ENCODE measurements at regions not wholly inside any gene's neighbourhood (a gene's known extent, or its start where the extent isn't known, plus 50 kb on each side); places are given as distances from the start of the nearest gene placed in this dataset.

DNA sequence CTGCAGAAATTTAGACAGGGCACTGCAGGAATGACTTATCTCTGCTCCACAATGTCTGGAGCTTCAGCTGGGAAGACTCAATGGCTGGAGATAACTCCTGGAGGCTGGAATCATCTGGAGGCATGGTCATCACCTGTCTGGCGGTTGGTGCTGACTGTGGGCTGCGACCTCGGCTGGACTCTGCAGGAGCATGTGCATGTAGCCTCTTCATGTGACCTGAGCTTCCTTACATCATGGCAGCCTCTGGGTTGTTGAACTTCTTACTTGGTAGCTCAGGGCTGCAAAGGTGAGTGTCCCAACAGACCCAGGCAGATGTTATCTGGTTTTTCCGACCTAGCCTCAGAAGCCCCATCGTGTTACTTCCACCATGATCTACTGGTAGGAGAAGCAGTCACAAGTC lies 188.2 kb upstream of the RPL38 start:
- DNase-seq (ENCODE audit: low read depth in 1 of 2, low spot score in 2 of 2): no peak
- no peak overlapping the region for H3K4me2 ChIP-seq (ENCODE audit: insufficient read depth in 1 of 2, low read depth in 2 of 2, low read length in 2 of 2)
- H4K8ac ChIP-seq (ENCODE audit: extremely low read depth, insufficient read depth, low read length): no peak overlapping the region
- H3K4me3 ChIP-seq (ENCODE audit: extremely low read depth in 1 of 4, insufficient read depth in 2 of 4, low read depth in 3 of 4, low read length in 4 of 4): no peak overlapping the region
- no peak overlapping the region for H2BK5ac ChIP-seq (ENCODE audit: low read depth, low read length)
- no peaks in the 10 kb centered on the region for H3K9me3 ChIP-seq (ENCODE audit: insufficient read depth in 2 of 2, low read depth in 1 of 2, low read length in 1 of 2)
- 0 out of 7 replicates have a peak, but pooled peaks cover 0 to 2% (median 0%) of the 10 kb centered on the region in 4 experiments for H3K27me3 ChIP-seq (replicated peaks in 1 of 4; ENCODE audit: control insufficient read depth in 3 of 4, extremely low read depth in 1 of 4, insufficient read depth in 3 of 4, low read length in 3 of 4)
- WGBS, 2 experiments (ENCODE audit: extremely low coverage in 1 of 2, insufficient coverage in 1 of 2, insufficient read length in 1 of 2, insufficient replicate concordance in 2 of 2, low coverage in 1 of 2, low lambda C conversion rate in 2 of 2, missing lambda C conversion rate in 1 of 2): 79% methylated on average over 5 of the region's 5 CpGs; no CpG with 5 or more reads in 1 of the 2 experiments
- H2BK15ac ChIP-seq (ENCODE audit: low read length): no peak overlapping the region
- no peaks in the 10 kb centered on the region for H3K36me3 ChIP-seq (ENCODE audit: control insufficient read depth in 2 of 4, insufficient read depth in 4 of 4, low read length in 3 of 4)
- H3K18ac ChIP-seq (ENCODE audit: extremely low read depth, low read length): no peak overlapping the region
- ChIA-PET POLR2A (ENCODE audit: partially characterized antibody) (no interaction called here), CTCF (ENCODE audit: partially characterized antibody) (interaction anchor here (0.6 to 11.3 kb wide), 7 partner anchors 10 to 162 kb away, joined by 3 to 110 read pairs (median 4); no protein-coding TSS in a partner anchor)
- H3K79me1 ChIP-seq (ENCODE audit: low read depth, low read length): no peaks in the 10 kb centered on the region; the same call in 1 of the 2 replicates
- H3K27ac ChIP-seq (ENCODE audit: low read depth, low read length): no peak overlapping the region
- H3K4me1 ChIP-seq (replicated peaks in 1 of 4; ENCODE audit: control insufficient read depth in 3 of 4, insufficient read depth in 4 of 4, low read length in 3 of 4): peaks cover 0 to 4% (median 2%) of the 10 kb centered on the region in 4 experiments; a peak in 4 of 7 replicates
- TF ChIP-seq POU5F1 (IDR thresholded peaks at IDR 0.05; ENCODE audit: low read depth, low read length) (no peak), POLR2AphosphoS5 (IDR thresholded peaks at IDR 0.05; ENCODE audit: low read depth, low read length) (no peak), TBP (IDR thresholded peaks at IDR 0.05; ENCODE audit: low read depth, low read length) (no peak), CTBP2 (IDR thresholded peaks at IDR 0.05; ENCODE audit: borderline replicate concordance, insufficient read depth, insufficient read length, low read length) (no peak), GABPA (IDR thresholded peaks at IDR 0.05; ENCODE audit: borderline replicate concordance, insufficient read depth, low read length) (no peak), TEAD4 (IDR thresholded peaks at IDR 0.05; ENCODE audit: low read depth, low read length) (no peak), CHD1 (IDR thresholded peaks at IDR 0.05; ENCODE audit: low read depth, low read length) (no peak)
- TF ChIP-seq, protein P1, sequence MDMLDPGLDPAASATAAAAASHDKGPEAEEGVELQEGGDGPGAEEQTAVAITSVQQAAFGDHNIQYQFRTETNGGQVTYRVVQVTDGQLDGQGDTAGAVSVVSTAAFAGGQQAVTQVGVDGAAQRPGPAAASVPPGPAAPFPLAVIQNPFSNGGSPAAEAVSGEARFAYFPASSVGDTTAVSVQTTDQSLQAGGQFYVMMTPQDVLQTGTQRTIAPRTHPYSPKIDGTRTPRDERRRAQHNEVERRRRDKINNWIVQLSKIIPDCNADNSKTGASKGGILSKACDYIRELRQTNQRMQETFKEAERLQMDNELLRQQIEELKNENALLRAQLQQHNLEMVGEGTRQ (IDR thresholded peaks at IDR 0.05; ENCODE audit: low read length): no peak
- H2BK20ac ChIP-seq (ENCODE audit: low read length): no peak overlapping the region
- no peak overlapping the region for H2BK120ac ChIP-seq (replicated peaks; ENCODE audit: low read depth, low read length)
- no peak overlapping the region for H4K91ac ChIP-seq (replicated peaks; ENCODE audit: insufficient read length, low read length)
- no peak overlapping the region for H3K4ac ChIP-seq (replicated peaks; ENCODE audit: insufficient read length, low read depth, low read length)
- H3K23ac ChIP-seq (ENCODE audit: insufficient read length): no peak overlapping the region
- no peak for FAIRE-seq
- H3K9ac ChIP-seq (replicated peaks in 1 of 4; ENCODE audit: extremely low read depth in 1 of 4, low read depth in 3 of 4, low read length in 3 of 4): no peak overlapping the region
- no peak overlapping the region for H4K5ac ChIP-seq (ENCODE audit: insufficient read length, low read depth, low read length)
- H2BK12ac ChIP-seq (ENCODE audit: low read depth, low read length): no peak overlapping the region
- no peaks in the 10 kb centered on the region for H3K79me2 ChIP-seq (ENCODE audit: control insufficient read depth in 1 of 2, insufficient read depth in 2 of 2, low read length in 2 of 2)
- no peak overlapping the region for H3K56ac ChIP-seq (replicated peaks; ENCODE audit: insufficient read length, low read depth, low read length)
- no peak overlapping the region for H2AFZ ChIP-seq (ENCODE audit: low read length)
- no peaks in the 10 kb centered on the region for H4K20me1 ChIP-seq (replicated peaks in 1 of 2; ENCODE audit: control insufficient read depth in 1 of 2, insufficient read depth in 2 of 2, low read length in 2 of 2)
- no peak overlapping the region for H2AK5ac ChIP-seq (ENCODE audit: low read depth, low read length)
- no peaks in the 10 kb centered on the region for H3K23me2 ChIP-seq (ENCODE audit: low read depth, low read length)
- no peak overlapping the region for H3K14ac ChIP-seq (ENCODE audit: insufficient read length)
